SK-N-SH treated with all-trans-retinoic acid at 6 μM for 48 hours (cell line): ENCODE measurements at regions not wholly inside any gene's neighbourhood (a gene's known extent, or its start where the extent isn't known, plus 50 kb on each side); places are given as distances from the start of the nearest gene placed in this dataset.

Experiments used
- OSR1 ChIP-seq: fragments of 250-450 bp; sonication (Bioruptor Pico); IDR thresholded peaks from 2 replicates; pipeline ENCODE4 v1.8.0; 2022; ENCODE audit warnings: moderate library complexity, mild to moderate bottlenecking, inconsistent platforms
- PATZ1 ChIP-seq: fragments of 250-450 bp; sonication (Bioruptor Pico); IDR thresholded peaks from 2 replicates; pipeline ENCODE4 v1.8.0; 2020; ENCODE audit warnings: mild to moderate bottlenecking, moderate library complexity, borderline replicate concordance
- PPARA ChIP-seq: fragments of 250-450 bp; sonication (Bioruptor Pico); IDR thresholded peaks from 2 replicates; pipeline ENCODE4 v1.5.0; 2020; ENCODE audit warnings: mild to moderate bottlenecking, borderline replicate concordance
- RARB ChIP-seq: fragments of 250-450 bp; sonication (Bioruptor Pico); IDR thresholded peaks from 2 replicates; pipeline ENCODE4 v1.8.0; 2021; ENCODE audit warnings: mild to moderate bottlenecking, moderate library complexity
- ZFP30 ChIP-seq: fragments of 450-650 bp; formaldehyde crosslinking; IDR thresholded peaks from 2 replicates; pipeline ENCODE4 v1.5.0; 2022; ENCODE audit warnings: mild to moderate bottlenecking, moderate library complexity
- ZNF8 ChIP-seq: fragments of 450-650 bp; formaldehyde crosslinking; IDR thresholded peaks from 2 replicates; pipeline ENCODE4 v1.5.0; 2020; ENCODE audit warnings: mild to moderate bottlenecking, moderate library complexity
- TF ChIP-seq, protein P1 (sequence below): fragments of 250-450 bp; sonication (Bioruptor Pico); IDR thresholded peaks from 2 replicates; pipeline ENCODE4 v1.5.0; 2020; ENCODE audit warnings: mild to moderate bottlenecking, moderate library complexity

DNA sequence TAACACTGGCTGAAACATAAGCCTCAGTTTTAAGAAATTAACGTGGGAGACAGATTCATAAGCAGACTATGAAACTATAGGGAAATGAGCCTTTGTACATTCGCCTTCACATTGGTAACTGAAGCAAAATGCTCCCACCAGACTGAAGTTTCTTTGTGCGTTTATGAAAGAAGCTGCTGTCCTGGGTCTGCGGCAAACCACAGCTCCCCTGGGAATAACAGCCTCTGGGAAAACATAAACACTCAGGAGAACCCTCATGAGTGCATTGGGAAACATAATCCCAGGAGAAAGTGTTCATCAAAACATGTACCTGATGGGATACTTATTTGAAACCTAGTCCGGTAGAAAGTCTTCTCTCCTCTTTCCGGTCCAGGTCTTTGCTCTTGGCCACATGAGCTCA lies 193.1 kb upstream of the LARGE1 start:
- TF ChIP-seq PATZ1 (CRISPR knock-in tag) (no peak), ZFP30 (CRISPR knock-in tag) (no peak), RARB (CRISPR knock-in tag) (no peak), ZNF8 (CRISPR knock-in tag) (no peak), PPARA (CRISPR knock-in tag) (no peak), OSR1 (CRISPR knock-in tag) (no peak)
- TF ChIP-seq, protein P1, sequence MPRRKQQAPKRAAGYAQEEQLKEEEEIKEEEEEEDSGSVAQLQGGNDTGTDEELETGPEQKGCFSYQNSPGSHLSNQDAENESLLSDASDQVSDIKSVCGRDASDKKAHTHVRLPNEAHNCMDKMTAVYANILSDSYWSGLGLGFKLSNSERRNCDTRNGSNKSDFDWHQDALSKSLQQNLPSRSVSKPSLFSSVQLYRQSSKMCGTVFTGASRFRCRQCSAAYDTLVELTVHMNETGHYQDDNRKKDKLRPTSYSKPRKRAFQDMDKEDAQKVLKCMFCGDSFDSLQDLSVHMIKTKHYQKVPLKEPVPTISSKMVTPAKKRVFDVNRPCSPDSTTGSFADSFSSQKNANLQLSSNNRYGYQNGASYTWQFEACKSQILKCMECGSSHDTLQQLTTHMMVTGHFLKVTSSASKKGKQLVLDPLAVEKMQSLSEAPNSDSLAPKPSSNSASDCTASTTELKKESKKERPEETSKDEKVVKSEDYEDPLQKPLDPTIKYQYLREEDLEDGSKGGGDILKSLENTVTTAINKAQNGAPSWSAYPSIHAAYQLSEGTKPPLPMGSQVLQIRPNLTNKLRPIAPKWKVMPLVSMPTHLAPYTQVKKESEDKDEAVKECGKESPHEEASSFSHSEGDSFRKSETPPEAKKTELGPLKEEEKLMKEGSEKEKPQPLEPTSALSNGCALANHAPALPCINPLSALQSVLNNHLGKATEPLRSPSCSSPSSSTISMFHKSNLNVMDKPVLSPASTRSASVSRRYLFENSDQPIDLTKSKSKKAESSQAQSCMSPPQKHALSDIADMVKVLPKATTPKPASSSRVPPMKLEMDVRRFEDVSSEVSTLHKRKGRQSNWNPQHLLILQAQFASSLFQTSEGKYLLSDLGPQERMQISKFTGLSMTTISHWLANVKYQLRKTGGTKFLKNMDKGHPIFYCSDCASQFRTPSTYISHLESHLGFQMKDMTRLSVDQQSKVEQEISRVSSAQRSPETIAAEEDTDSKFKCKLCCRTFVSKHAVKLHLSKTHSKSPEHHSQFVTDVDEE (CRISPR knock-in tag): no peak
